Uterus (tissue), 2 donors: ENCODE measurements at regions not wholly inside any gene's neighbourhood (a gene's known extent, or its start where the extent isn't known, plus 50 kb on each side); places are given as distances from the start of the nearest gene placed in this dataset.

Experiments
- POLR2A ChIP-seq, 2 donors: fragments of 450-650 bp; IDR thresholded peaks; one replicate each; pipeline ENCODE4 v1.6.1; 2016; ENCODE audit warnings: antibody characterized with exemption in 2 of 2, mild to moderate bottlenecking in 1 of 2, moderate library complexity in 1 of 2
- TF ChIP-seq, protein P1 (sequence below), 4 experiments: fragments of 200-600 bp in 2 of 4; fragments of 450-650 bp in 2 of 4; sonication (generic) in 2 of 4; IDR thresholded peaks; one replicate each; pipeline ENCODE4 v1.5.1; 2016 to 2019; ENCODE audit warnings: antibody characterized with exemption in 4 of 4, mild to moderate bottlenecking in 2 of 4, moderate library complexity in 1 of 4

DNA sequence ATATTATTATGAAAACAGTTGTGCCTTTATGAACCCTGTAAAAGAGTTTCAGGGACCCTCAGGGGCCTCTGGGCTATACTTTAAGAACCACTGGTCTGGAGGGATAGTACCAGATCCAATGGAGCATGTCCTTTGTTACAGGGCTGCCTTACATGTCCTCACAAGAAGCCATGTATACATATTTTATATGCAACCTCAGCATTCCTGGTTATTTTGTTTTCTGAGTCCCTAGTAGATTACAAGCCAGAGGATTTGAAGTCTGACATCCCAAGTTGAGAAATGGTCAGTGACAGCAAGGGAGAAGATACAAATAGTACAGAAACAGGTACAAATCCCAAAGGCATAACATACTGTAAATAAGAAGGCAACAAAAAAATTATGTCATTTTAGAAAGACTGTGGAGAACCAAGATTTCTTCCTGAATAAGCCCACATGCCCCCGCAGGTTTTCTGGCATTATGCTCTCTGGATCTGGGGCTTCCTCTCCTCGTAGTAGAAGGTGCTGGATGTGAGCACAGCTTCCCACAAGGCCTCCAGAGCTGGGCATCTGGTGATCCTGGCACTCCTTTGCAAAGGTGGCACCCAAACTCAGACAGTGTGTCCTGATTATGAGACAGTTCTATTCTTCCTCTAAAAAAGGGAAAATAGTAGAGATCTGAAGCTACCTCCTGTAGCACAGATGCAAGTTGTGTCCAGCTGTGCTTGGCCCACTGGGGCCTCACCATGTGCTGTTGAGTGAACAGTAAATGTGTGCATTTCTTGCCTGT lies 114.0 kb downstream of the NR1D2 start:
- TF ChIP-seq, protein P1, sequence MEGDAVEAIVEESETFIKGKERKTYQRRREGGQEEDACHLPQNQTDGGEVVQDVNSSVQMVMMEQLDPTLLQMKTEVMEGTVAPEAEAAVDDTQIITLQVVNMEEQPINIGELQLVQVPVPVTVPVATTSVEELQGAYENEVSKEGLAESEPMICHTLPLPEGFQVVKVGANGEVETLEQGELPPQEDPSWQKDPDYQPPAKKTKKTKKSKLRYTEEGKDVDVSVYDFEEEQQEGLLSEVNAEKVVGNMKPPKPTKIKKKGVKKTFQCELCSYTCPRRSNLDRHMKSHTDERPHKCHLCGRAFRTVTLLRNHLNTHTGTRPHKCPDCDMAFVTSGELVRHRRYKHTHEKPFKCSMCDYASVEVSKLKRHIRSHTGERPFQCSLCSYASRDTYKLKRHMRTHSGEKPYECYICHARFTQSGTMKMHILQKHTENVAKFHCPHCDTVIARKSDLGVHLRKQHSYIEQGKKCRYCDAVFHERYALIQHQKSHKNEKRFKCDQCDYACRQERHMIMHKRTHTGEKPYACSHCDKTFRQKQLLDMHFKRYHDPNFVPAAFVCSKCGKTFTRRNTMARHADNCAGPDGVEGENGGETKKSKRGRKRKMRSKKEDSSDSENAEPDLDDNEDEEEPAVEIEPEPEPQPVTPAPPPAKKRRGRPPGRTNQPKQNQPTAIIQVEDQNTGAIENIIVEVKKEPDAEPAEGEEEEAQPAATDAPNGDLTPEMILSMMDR (IDR thresholded peaks at IDR 0.05) = no peak
- no peak for TF ChIP-seq POLR2A (IDR thresholded peaks at IDR 0.05)
